C4-2B (cell line): ENCODE measurements at regions not wholly inside any gene's neighbourhood (a gene's known extent, or its start where the extent isn't known, plus 50 kb on each side); places are given as distances from the start of the nearest gene placed in this dataset.

Experiments
- H3K27ac ChIP-seq: fragments of 450-650 bp; 2 replicates; pipeline ENCODE4 v1.5.1; 2017
- CTCF ChIP-seq: fragments of 450-650 bp; conservative IDR thresholded peaks from 2 replicates; pipeline ENCODE4 v1.5.1; 2017; ENCODE audit warnings: mild to moderate bottlenecking
- ZFX ChIP-seq: fragments of 450-650 bp; IDR thresholded peaks from 2 replicates; pipeline ENCODE4 v1.6.1; 2017

- H3K27ac ChIP-seq = no peak overlapping the region
- TF ChIP-seq ZFX (no peak), CTCF (no peak)
Measured at GRCh38 chr11:134644476-134645456, 232.7 kb upstream of the B3GAT1 start.

- TF ChIP-seq CTCF = no peak
- TF ChIP-seq ZFX = no peak
- no peak overlapping the region for H3K27ac ChIP-seq
Measured at GRCh38 chr11:134643115-134644012, 231.3 kb upstream of the B3GAT1 start.

GRCh38 chr11:134642206-134642605, 230.2 kb upstream of the B3GAT1 start:
- TF ChIP-seq ZFX (no peak), CTCF (no peak)
- H3K27ac ChIP-seq = no peak overlapping the region

DNA sequence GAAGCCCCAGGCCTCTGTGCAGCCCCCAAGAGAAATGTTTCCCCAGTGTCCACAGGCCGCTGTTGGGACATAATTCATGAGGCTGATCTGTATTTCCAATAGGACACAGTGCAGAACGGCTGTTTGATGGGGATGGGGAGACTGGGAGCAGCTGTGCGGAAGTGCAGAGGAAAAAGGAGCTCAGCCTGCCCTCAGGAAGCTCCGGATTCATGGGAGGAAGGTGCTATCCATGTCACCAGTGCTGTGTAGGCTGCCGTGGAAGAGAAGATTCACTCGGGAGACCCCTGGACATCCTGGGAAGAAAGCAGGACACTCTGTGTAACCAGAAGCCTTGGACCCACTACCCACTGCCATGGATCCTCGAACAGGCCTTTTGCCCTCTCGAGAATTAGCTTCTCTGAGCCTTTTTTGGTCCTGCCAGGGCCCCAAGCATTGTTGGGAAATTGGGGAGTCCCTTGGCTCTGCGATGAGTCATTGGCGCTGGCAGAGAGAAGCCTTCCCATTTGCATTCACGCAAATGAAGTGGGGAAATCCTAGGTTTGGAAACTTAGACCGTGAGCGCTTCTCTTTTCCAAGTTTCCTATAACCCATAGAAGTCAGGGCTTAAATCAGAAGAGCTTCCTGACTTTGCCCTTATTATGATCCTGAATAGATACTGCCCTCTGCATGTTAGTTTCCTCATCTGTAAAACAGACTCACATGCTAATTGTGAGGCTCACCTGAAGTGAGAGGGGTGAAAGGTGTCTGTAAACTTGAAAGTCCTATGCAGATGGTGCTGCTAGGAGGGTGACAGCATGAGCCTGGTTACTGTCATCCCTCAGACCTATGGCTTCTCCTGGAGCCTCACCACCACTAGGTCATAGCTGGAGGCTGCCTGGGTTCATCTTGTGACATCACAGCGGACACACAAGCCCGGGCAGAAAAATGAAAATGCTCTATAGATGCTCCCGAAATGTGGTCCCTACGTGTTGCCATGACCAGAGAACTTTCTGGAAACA, 229.2 kb upstream of the B3GAT1 start:
- TF ChIP-seq ZFX = no peak
- no peak overlapping the region for H3K27ac ChIP-seq

- TF ChIP-seq CTCF (no peak), ZFX (no peak)
- H3K27ac ChIP-seq = no peak overlapping the region
Measured at GRCh38 chr11:134640536-134640935, 228.5 kb upstream of the B3GAT1 start.

GRCh38 chr11:134639586-134640330, 227.7 kb upstream of the B3GAT1 start:
- H3K27ac ChIP-seq = no peak overlapping the region
- TF ChIP-seq ZFX (no peak), CTCF (no peak)
